K562 (cell line): ENCODE measurements at regions not wholly inside any gene's neighbourhood (a gene's known extent, or its start where the extent isn't known, plus 50 kb on each side); places are given as distances from the start of the nearest gene placed in this dataset.

Source experiments
- ATAC-seq: fragments of 200-7000 bp; cut with Tn5 transposase; 3 replicates; pipeline ENCODE4 v1.9.1; 2020; ENCODE audit warnings: moderate library complexity
- BruUV-seq: library from RNA; stranded (reverse); fragments of 400-500 nt; replicated peaks from 2 replicates; lab custom pipeline; 2021; lab: Mats Ljungman, UMichigan
- CTCF ChIA-PET: fragments of 300-600 bp; formaldehyde crosslinking; extraction: SDS; loops from one replicate; lab custom pipeline; 2021; ENCODE audit warnings: low intra/inter-chr PET ratio; lab: Yijun Ruan, JAX
- POLR2A ChIA-PET: fragments of 300-600, 350-650 bp; sonication (Branson Sonifier 250); formaldehyde crosslinking; extraction: SDS; loops from one replicate; lab custom pipeline; 2021; ENCODE audit warnings: antibody characterized with exemption, inconsistent platforms; lab: Yijun Ruan, JAX
- DNase-seq, 4 experiments: peaks; one replicate each; pipeline versions ENCODE4 v3.0.0 to v3.0.0-alpha.2; 2011 to 2018; ENCODE audit warnings: low spot score in 3 of 4, mixed read lengths in 3 of 4; ENCODE audit errors: extremely low read depth in 1 of 4
- FAIRE-seq: peaks from 2 replicates; lab custom pipeline; 2011; peaks lifted over from hg19 to GRCh38; lab: Jason Lieb, UNC
- H2AFZ ChIP-seq: 2 replicates; pipeline ENCODE4 v1.6.0; 2011; ENCODE audit warnings: low read depth, low read length, control low read depth, inconsistent platforms
- H3K27ac ChIP-seq: fragments of 200-600 bp; 3 replicates; pipeline ENCODE4 v1.8.0; 2011; ENCODE audit warnings: low read depth, mild to moderate bottlenecking, control low read depth, inconsistent platforms, low read length, moderate library complexity, mixed read lengths; ENCODE audit errors: extremely low read depth
- H3K27me3 ChIP-seq, 2 experiments: fragments of 300-600 bp in 1 of 2; 2 replicates in 1 of 2; 3 replicates in 1 of 2; pipeline versions ENCODE4 v1.6.0 to v1.8.0; 2011; ENCODE audit warnings: inconsistent platforms in 2 of 2, low read length in 2 of 2, mild to moderate bottlenecking in 1 of 2, mixed read lengths in 1 of 2, moderate library complexity in 1 of 2; ENCODE audit not compliant: control insufficient read depth in 2 of 2, insufficient read depth in 2 of 2
- H3K36me3 ChIP-seq: fragments of 300-600 bp; 3 replicates; pipeline ENCODE4 v1.8.0; 2011; ENCODE audit warnings: mild to moderate bottlenecking, low read length, inconsistent platforms; ENCODE audit not compliant: control insufficient read depth, insufficient read depth
- H3K4me1 ChIP-seq, 2 experiments: fragments of 200-600 bp in 1 of 2; replicated peaks in 1 of 2; 2 replicates in 1 of 2; 3 replicates in 1 of 2; pipeline versions ENCODE4 v1.5.1 to v1.8.0; 2011; ENCODE audit warnings: inconsistent platforms in 2 of 2, low read length in 2 of 2, mild to moderate bottlenecking in 1 of 2, mixed read lengths in 1 of 2, moderate library complexity in 1 of 2; ENCODE audit not compliant: control insufficient read depth in 2 of 2, insufficient read depth in 2 of 2
- H3K4me2 ChIP-seq: 2 replicates; pipeline ENCODE4 v1.6.1; 2011; ENCODE audit warnings: low read length, control low read depth, inconsistent platforms, mixed read lengths; ENCODE audit not compliant: insufficient read depth
- H3K4me3 ChIP-seq: fragments of 200-600 bp; sonication (generic), shearing (Covaris generic); 2 replicates; pipeline ENCODE4 v1.5.1; 2016; ENCODE audit warnings: control low read depth, inconsistent platforms
- H3K79me2 ChIP-seq: fragments of 200-600 bp; 3 replicates; pipeline ENCODE4 v1.8.0; 2011; ENCODE audit warnings: low read length, inconsistent platforms; ENCODE audit not compliant: control insufficient read depth, insufficient read depth
- H3K9ac ChIP-seq, 2 experiments: 2 replicates each; pipeline versions ENCODE4 v1.6.0 to v1.6.1; 2011; ENCODE audit warnings: low read depth in 2 of 2, low read length in 2 of 2, control low read depth in 1 of 2, inconsistent platforms in 1 of 2, mild to moderate bottlenecking in 1 of 2, mixed read lengths in 1 of 2; ENCODE audit not compliant: insufficient read depth in 1 of 2
- H3K9me1 ChIP-seq: one replicate; pipeline ENCODE4 v1.6.0; 2011; ENCODE audit warnings: inconsistent platforms, mild to moderate bottlenecking, low read length, moderate library complexity; ENCODE audit not compliant: control insufficient read depth, insufficient read depth
- H3K9me3 ChIP-seq: replicated peaks from 2 replicates; pipeline ENCODE4 v1.5.1; 2011; ENCODE audit warnings: low read depth, low read length, inconsistent platforms; ENCODE audit not compliant: control insufficient read depth, insufficient read depth
- H4K20me1 ChIP-seq: replicated peaks from 2 replicates; pipeline ENCODE4 v1.6.1; 2011; ENCODE audit warnings: low read length, inconsistent platforms, mixed read lengths; ENCODE audit not compliant: control insufficient read depth, insufficient read depth
- ARID2 ChIP-seq: fragments of 450-650 bp; IDR thresholded peaks from 2 replicates; pipeline ENCODE4 v1.6.1; 2017; ENCODE audit warnings: antibody characterized with exemption, mild to moderate bottlenecking
- FIP1L1 ChIP-seq: fragments of 200-400 bp; formaldehyde crosslinking; IDR thresholded peaks from 2 replicates; pipeline ENCODE4 v1.6.1; 2018; ENCODE audit warnings: mild to moderate bottlenecking, low read depth, low read length; ENCODE audit not compliant: poor library complexity, severe bottlenecking
- HIVEP1 ChIP-seq: fragments of 250-450 bp; sonication (Bioruptor Pico); IDR thresholded peaks from 2 replicates; pipeline ENCODE4 v1.4.0; 2020; ENCODE audit warnings: mild to moderate bottlenecking
- JUNB ChIP-seq: fragments of 450-650 bp; formaldehyde crosslinking; conservative IDR thresholded peaks from 2 replicates; pipeline ENCODE4 v1.4.0; 2020; ENCODE audit warnings: mild to moderate bottlenecking
- MTF1 ChIP-seq: fragments of 250-450 bp; sonication (Bioruptor Pico); IDR thresholded peaks from 2 replicates; pipeline ENCODE4 v1.9.0; 2021; ENCODE audit warnings: moderate library complexity, mild to moderate bottlenecking, inconsistent platforms, borderline replicate concordance
- NONO ChIP-seq, 2 experiments: fragments of 200-400 bp in 1 of 2; fragments of 450-650 bp in 1 of 2; formaldehyde crosslinking in 1 of 2; IDR thresholded peaks; 2 replicates each; pipeline ENCODE4 v1.6.1; 2017; ENCODE audit warnings: low read depth in 2 of 2, mild to moderate bottlenecking in 2 of 2, moderate library complexity in 2 of 2, low read length in 1 of 2
- PCBP2 ChIP-seq: fragments of 200-400 bp; formaldehyde crosslinking; IDR thresholded peaks from 2 replicates; pipeline ENCODE4 v1.6.1; 2018; ENCODE audit warnings: low read length, low read depth, mild to moderate bottlenecking, moderate library complexity; ENCODE audit not compliant: poor library complexity, severe bottlenecking
- POLR2AphosphoS5 ChIP-seq: IDR thresholded peaks from 2 replicates; pipeline ENCODE4 v1.6.1; 2011; ENCODE audit warnings: mild to moderate bottlenecking, low read depth, low read length, moderate library complexity; ENCODE audit not compliant: control insufficient read depth, insufficient read depth
- POU5F1 ChIP-seq: fragments of 150-350 bp; IDR thresholded peaks from 2 replicates; pipeline ENCODE4 v1.6.1; 2014; ENCODE audit warnings: borderline replicate concordance, low read length, low read depth, mild to moderate bottlenecking; ENCODE audit not compliant: partially characterized antibody
- RBFOX2 ChIP-seq: fragments of 200-400 bp; formaldehyde crosslinking; IDR thresholded peaks from 2 replicates; pipeline ENCODE4 v1.6.1; 2017; ENCODE audit warnings: low read depth, mild to moderate bottlenecking, low read length, moderate library complexity
- RBM14 ChIP-seq: fragments of 200-400 bp; formaldehyde crosslinking; IDR thresholded peaks from 2 replicates; pipeline ENCODE4 v1.6.1; 2018; ENCODE audit warnings: low read depth, mild to moderate bottlenecking, low read length, moderate library complexity, borderline replicate concordance; ENCODE audit not compliant: insufficient read depth
- ZNF699 ChIP-seq: fragments of 250-450 bp; sonication (Bioruptor Pico); IDR thresholded peaks from 2 replicates; pipeline ENCODE4 v1.8.0; 2021; ENCODE audit warnings: mild to moderate bottlenecking, moderate library complexity; ENCODE audit not compliant: insufficient replicate concordance
- ZNF77 ChIP-seq: fragments of 250-450 bp; sonication (Bioruptor Pico); IDR thresholded peaks from 2 replicates; pipeline ENCODE4 v1.5.0; 2020
- WGBS: fragments of 100-300 bp; shearing (Covaris generic); methylation state at CpG from one replicate; pipeline ENCODE4 v1.1.6; 2016; ENCODE audit warnings: low coverage, mixed read lengths; ENCODE audit not compliant: insufficient coverage; ENCODE audit errors: missing lambda C conversion rate; 5-methylcytosine and 5-hydroxymethylcytosine counted together
- in situ Hi-C: fragments of 300-500 bp; cut with MboI; formaldehyde crosslinking; loops from 4 replicates; pipeline ENCODE4 v1.15.0; 2018; ENCODE audit warnings: inconsistent platforms, mixed read lengths
- intact Hi-C: fragments of 100-400 bp; cut with micrococcal nuclease; formaldehyde crosslinking; loops from 2 replicates; pipeline ENCODE4 v1.14.2; 2022
- TF ChIP-seq, protein P1 (sequence below): fragments of 450-650 bp; formaldehyde crosslinking; IDR thresholded peaks from 2 replicates; pipeline ENCODE4 v1.4.0; 2022; ENCODE audit warnings: missing genetic modification characterization
- TF ChIP-seq, protein P2 (sequence below), 3 experiments: IDR thresholded peaks in 2 of 3; conservative IDR thresholded peaks in 1 of 3; 2 replicates each; pipeline ENCODE4 v1.5.1; 2011 to 2012; ENCODE audit warnings: low read length in 3 of 3, mild to moderate bottlenecking in 3 of 3, control low read depth in 2 of 3, improper control_type of control experiment in 1 of 3, inconsistent platforms in 1 of 3, low read depth in 1 of 3, mixed read lengths in 1 of 3, moderate library complexity in 1 of 3; ENCODE audit not compliant: insufficient read depth in 2 of 3
- TF ChIP-seq, protein P3 (sequence below): sonication (generic); formaldehyde crosslinking; IDR thresholded peaks from 2 replicates; pipeline ENCODE4 v1.8.1; 2022; ENCODE audit warnings: missing genetic modification reagents

DNA sequence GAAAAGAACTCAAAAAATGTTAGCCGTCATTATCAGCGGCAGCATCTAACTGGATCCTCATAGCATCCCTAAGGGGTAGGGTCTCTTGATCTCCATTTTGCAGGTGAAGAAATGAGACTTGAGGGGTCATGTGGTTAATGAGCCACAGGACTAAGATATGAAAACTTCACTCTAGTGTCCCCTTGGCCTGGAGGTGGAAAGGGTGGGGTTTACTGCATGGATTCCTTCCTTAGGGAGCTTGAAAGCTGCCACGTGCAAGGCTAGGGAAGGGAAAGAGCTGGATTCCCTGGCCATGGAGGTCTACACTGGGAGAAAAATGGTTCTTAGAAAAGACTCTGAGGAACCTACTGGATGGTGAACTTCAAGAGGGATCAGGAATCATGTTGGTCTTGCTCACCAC, 107.9 kb downstream of the SPRY4 start:
- no TSS peak for BruUV-seq
- FAIRE-seq = no peak
- 12% methylated on average over 3 of the region's 3 CpGs for WGBS
- Histone ChIP-seq H3K79me2 (no peaks in the 10 kb centered on the region), H3K27ac (no peak overlapping the region), H3K9me1 (peaks cover 3% of the 10 kb centered on the region), H3K4me3 (no peak overlapping the region), H3K4me1 (no peaks in the 10 kb centered on the region), H2AFZ (no peak overlapping the region), H3K9me3 (no peaks in the 10 kb centered on the region), H4K20me1 (0 out of 2 replicates have a peak, but pooled peaks cover 4% of the 10 kb centered on the region), H3K9ac (no peak overlapping the region), H3K36me3 (no peaks in the 10 kb centered on the region), H3K27me3 (peaks cover 24 to 40% of the 10 kb centered on the region in 2 experiments; a peak in 4 of 5 replicates), H3K4me2 (no peak overlapping the region)
- POLR2A ChIA-PET = interaction anchor here (0.6 to 1.3 kb wide), 3 partner anchors 14 to 41 kb away, joined by 3 to 4 read pairs (median 3); no protein-coding TSS in a partner anchor
- ATAC-seq = no peak
- TF ChIP-seq POLR2AphosphoS5 = no peak
- TF ChIP-seq NONO (IDR thresholded peaks at IDR 0.05; ENCODE audit: low read depth in 2 of 2, low read length in 1 of 2) = no peak
- TF ChIP-seq ZNF77 (CRISPR knock-in tag) = no peak
- TF ChIP-seq PCBP2 = no peak
- TF ChIP-seq, protein P1, sequence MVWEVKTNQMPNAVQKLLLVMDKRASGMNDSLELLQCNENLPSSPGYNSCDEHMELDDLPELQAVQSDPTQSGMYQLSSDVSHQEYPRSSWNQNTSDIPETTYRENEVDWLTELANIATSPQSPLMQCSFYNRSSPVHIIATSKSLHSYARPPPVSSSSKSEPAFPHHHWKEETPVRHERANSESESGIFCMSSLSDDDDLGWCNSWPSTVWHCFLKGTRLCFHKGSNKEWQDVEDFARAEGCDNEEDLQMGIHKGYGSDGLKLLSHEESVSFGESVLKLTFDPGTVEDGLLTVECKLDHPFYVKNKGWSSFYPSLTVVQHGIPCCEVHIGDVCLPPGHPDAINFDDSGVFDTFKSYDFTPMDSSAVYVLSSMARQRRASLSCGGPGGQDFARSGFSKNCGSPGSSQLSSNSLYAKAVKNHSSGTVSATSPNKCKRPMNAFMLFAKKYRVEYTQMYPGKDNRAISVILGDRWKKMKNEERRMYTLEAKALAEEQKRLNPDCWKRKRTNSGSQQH (CRISPR knock-in tag) = no peak
- TF ChIP-seq, protein P2, sequence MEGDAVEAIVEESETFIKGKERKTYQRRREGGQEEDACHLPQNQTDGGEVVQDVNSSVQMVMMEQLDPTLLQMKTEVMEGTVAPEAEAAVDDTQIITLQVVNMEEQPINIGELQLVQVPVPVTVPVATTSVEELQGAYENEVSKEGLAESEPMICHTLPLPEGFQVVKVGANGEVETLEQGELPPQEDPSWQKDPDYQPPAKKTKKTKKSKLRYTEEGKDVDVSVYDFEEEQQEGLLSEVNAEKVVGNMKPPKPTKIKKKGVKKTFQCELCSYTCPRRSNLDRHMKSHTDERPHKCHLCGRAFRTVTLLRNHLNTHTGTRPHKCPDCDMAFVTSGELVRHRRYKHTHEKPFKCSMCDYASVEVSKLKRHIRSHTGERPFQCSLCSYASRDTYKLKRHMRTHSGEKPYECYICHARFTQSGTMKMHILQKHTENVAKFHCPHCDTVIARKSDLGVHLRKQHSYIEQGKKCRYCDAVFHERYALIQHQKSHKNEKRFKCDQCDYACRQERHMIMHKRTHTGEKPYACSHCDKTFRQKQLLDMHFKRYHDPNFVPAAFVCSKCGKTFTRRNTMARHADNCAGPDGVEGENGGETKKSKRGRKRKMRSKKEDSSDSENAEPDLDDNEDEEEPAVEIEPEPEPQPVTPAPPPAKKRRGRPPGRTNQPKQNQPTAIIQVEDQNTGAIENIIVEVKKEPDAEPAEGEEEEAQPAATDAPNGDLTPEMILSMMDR (IDR thresholded peaks at IDR 0.05 in 2 of 3, conservative IDR thresholded peaks at IDR 0.05 in 1 of 3; ENCODE audit: insufficient read depth in 2 of 3, low read depth in 1 of 3, low read length in 3 of 3) = no peak
- no peak for TF ChIP-seq MTF1 (CRISPR knock-in tag)
- TF ChIP-seq POU5F1 = no peak
- TF ChIP-seq ARID2 = no peak
- TF ChIP-seq FIP1L1 = no peak
- no peak for TF ChIP-seq JUNB (CRISPR knock-in tag)
- no peak for TF ChIP-seq ZNF699
- no peak for TF ChIP-seq RBM14
- TF ChIP-seq, protein P3, sequence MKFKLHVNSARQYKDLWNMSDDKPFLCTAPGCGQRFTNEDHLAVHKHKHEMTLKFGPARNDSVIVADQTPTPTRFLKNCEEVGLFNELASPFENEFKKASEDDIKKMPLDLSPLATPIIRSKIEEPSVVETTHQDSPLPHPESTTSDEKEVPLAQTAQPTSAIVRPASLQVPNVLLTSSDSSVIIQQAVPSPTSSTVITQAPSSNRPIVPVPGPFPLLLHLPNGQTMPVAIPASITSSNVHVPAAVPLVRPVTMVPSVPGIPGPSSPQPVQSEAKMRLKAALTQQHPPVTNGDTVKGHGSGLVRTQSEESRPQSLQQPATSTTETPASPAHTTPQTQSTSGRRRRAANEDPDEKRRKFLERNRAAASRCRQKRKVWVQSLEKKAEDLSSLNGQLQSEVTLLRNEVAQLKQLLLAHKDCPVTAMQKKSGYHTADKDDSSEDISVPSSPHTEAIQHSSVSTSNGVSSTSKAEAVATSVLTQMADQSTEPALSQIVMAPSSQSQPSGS = no peak
- TF ChIP-seq HIVEP1 (CRISPR knock-in tag) = no peak
- no peak for TF ChIP-seq RBFOX2
- in situ Hi-C loops (no loop called here), intact Hi-C loops (no loop called here)
- DNase-seq = no peak
- CTCF ChIA-PET = no interaction called here
